ENCODE measurements at regions not wholly inside any gene's neighbourhood (a gene's known extent, or its start where the extent isn't known, plus 50 kb on each side); places are given as distances from the start of the nearest gene placed in this dataset.

- TF ChIP-seq, protein P1, sequence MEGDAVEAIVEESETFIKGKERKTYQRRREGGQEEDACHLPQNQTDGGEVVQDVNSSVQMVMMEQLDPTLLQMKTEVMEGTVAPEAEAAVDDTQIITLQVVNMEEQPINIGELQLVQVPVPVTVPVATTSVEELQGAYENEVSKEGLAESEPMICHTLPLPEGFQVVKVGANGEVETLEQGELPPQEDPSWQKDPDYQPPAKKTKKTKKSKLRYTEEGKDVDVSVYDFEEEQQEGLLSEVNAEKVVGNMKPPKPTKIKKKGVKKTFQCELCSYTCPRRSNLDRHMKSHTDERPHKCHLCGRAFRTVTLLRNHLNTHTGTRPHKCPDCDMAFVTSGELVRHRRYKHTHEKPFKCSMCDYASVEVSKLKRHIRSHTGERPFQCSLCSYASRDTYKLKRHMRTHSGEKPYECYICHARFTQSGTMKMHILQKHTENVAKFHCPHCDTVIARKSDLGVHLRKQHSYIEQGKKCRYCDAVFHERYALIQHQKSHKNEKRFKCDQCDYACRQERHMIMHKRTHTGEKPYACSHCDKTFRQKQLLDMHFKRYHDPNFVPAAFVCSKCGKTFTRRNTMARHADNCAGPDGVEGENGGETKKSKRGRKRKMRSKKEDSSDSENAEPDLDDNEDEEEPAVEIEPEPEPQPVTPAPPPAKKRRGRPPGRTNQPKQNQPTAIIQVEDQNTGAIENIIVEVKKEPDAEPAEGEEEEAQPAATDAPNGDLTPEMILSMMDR (IDR thresholded peaks at IDR 0.05; ENCODE audit: low read length) = no peak
- TF ChIP-seq EZH2 (IDR thresholded peaks at IDR 0.05; ENCODE audit: borderline replicate concordance, low read length) = no peak
Observed at GRCh38 chr2:16010011-16010410, 69.7 kb downstream of the MYCN start.
